ENCODE measurements at regions not wholly inside any gene's neighbourhood (a gene's known extent, or its start where the extent isn't known, plus 50 kb on each side); places are given as distances from the start of the nearest gene placed in this dataset.
"Not testable (repeated sequence)": the region's sequence is repeated elsewhere in the genome, so short reads cannot be mapped to it uniquely, and the experiment has no call there.

DNA sequence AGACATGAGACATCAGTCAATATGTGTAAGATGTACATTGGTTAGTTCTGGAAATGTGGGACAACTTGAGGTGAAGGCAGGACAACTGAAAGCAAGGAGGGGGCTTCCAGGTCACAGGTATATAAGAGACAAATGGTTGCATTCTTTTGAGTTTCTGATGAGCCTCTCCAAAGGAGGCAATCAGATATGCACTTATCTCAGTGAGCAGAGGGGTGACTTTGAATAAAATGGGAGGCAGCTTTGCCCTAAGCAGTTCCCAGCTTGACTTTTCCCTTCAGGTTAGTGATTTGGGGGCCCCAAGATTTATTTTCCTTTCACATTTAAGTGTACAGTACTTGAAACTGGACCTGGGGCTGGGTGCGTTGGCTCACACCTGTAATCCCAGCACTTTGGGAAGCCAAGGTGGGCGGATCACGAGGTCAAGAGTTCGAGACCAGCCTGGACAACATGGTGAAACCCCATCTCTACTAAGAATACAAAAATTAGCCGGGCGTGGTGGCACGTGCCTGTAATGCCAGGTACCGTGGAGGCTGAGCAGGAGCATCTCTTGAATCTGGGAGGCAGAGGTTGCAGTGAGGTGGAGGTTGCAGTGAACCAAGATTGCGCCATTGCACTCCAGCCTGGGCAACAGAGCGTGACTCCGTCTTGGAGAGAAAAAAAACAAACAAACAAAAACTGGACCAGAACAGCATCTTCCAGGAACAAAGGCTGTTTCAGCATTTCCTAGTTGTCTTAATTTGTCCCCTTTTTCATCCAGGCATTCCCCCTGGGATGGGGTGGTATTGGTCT lies 130.9 kb upstream of the ZNF746 start:
- not testable (repeated sequence) for DNase-seq

DNA sequence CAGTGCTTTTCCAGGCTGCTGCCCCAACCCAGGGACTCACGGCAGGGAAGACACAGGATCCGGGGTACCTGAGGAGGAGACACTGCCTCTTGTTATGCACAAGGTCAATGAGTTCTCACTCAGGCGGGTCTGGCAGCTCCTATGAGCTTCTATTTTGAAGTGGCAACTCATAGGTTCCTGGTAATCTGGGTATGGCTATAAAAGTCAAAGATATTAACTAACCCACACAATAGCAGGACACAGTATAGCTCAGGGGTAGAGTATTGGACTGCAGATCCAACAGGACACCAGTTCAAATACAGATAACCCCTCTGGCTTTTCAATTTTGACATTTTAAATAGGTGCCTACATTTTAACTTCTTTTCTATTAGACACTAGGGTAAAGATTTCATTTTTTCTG lies 130.3 kb upstream of the ZNF746 start:
- DNase-seq, result no peak

DNA sequence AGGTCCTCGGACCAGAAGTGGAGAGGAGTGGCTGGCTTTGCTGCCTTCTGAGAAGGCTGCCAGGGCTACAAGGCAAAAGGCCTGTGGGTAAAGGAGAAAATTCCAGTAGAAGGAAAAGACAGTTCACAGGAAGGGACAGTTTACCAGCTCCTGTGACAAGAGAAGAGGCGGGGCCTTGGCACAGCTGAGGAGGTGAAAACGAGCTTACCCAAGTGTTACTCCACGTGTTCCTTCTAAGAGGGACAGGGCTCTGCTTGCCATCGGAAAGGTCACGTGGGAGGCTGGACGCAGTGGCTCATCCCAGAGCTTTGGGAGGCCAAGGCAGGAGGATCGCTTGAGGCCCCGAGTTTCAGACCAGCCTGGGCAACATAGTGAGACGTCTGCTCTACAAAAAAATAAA lies 129.4 kb upstream of the ZNF746 start:
- no peak for DNase-seq

- no peak for DNase-seq
Measured at GRCh38 chr7:149625947-149626392, 128.4 kb upstream of the ZNF746 start.

GRCh38 chr7:149625340-149625946 lies 127.8 kb upstream of the ZNF746 start:
- no peak for DNase-seq

GRCh38 chr7:149624419-149625339 lies 127.1 kb upstream of the ZNF746 start:
- peak; percentile 84 for DNase-seq

DNA sequence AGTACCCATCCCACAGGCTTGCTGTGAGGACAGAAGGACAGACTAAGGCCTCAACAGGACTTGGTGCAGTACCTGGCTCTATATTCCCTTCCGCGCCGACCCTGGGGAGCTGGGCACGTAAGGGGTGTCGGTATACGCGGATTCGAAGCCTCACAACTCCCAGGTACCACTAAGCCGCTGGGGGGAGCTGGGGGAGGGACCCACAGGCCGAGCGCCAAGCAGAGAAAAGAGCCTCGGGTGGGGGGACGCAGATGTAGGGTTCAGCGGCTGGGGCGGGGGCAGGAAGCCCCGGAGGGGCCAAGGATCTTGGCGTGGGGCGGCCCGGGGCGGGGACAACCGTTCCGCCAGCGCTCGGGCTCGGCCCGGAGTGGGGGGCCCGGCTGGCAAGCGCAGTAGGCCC lies 126.4 kb upstream of the ZNF746 start:
- no peak for DNase-seq

DNA sequence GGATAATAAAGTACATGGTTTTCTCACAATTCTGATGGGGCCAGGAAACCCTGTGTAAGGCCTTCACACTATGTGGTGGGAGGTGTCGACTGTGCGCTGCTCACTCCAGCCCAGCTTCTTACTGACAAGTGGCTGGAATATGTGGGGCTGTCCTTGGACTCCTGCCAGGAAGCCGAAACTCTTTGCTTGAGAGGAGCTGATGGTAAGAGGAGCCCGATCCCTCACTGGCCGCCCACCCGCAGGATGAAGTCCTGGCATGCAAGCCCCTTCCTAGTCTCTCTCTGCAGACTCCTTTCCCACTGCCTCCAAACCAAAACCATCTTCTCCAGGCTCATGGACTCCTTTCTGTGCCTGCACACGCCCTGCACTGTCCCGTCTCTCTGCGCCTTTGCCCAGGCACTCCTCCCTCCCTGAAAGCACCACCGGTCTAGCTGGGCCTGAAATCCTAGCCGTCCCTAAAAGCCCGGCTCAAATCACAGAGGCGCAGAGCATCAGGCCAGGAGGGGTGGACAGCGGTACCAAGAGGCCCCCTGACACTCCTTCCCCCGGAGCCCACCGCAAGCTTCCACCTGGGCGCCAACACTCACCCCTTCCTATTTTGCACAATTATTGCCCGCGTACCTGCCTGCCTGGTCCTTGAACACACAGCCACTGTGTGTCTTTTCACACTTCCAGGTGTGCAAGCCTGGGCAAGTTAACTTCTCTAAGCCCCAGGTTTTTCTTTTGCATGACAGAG lies 125.8 kb upstream of the ZNF746 start:
- peak; percentile 15 for DNase-seq

GRCh38 chr7:149622444-149623210 lies 125.0 kb upstream of the ZNF746 start:
- no peak for DNase-seq

DNA sequence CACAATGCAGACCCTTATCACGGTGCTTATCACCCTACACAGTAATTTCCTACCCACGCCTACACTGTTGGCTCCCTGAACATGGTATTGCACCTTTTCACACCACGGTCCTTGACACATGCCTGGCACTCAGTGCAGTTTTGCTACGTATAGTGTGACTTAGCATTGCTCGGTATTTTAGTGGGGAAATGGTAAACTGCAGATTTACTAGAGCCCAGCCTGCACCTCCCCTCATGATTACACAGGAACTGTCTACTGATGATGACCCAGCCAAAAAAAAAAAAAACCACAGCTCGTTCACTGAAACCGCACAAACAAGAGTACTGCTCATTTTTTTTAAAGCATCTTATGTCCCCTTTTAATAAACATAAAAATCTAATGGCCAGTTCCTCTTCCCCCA lies 124.2 kb upstream of the ZNF746 start:
- DNase-seq, result no peak

- DNase-seq, result no peak
Measured at GRCh38 chr7:149620961-149621360, 123.4 kb upstream of the ZNF746 start.

DNA sequence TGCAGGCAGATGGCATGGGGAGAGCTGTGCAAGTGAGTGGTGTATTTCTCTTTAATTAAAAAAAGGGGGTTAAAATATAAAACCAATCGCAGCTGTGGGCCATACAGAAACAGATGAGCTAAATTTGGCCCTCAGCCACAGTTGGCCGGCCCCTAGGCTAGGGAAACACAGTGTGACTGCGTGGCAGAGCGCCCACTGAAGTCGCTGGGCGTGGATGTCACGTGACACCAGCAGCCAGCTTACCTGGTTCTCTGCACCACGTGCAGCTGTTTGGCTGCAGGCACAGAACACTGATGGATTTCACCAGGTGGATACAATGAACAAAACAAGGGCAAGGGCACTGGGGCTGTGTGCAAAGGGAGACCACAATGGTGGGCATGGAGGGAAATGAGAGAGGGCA lies 119.3 kb upstream of the ZNF746 start:
- no peak for DNase-seq

GRCh38 chr7:149615690-149616270 lies 118.2 kb upstream of the ZNF746 start:
- DNase-seq, result no peak

- no peak for DNase-seq
Measured at GRCh38 chr7:149610441-149611011, 112.9 kb upstream of the ZNF746 start.

DNA sequence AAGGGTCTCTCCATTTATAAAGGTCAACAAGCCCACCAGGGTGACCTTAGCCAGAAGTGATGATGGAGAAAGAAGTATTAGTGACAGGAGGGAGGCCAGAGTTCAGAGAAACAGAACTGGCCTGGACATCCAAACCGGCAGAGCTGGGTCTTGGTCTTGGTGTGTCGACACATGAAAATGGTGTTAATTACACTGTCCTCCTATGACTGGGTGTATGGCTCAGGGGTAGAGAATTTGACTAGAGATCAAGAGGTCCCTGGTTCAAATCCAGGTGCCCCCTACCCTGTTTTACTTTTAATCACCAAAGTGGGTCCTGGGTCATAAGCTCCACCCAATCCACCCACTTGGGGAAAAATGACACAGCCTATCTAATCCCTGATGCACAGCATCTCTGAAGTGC lies 110.6 kb upstream of the ZNF746 start:
- DNase-seq, result no peak

GRCh38 chr7:149607683-149608082 lies 110.1 kb upstream of the ZNF746 start:
- no peak for DNase-seq

DNA sequence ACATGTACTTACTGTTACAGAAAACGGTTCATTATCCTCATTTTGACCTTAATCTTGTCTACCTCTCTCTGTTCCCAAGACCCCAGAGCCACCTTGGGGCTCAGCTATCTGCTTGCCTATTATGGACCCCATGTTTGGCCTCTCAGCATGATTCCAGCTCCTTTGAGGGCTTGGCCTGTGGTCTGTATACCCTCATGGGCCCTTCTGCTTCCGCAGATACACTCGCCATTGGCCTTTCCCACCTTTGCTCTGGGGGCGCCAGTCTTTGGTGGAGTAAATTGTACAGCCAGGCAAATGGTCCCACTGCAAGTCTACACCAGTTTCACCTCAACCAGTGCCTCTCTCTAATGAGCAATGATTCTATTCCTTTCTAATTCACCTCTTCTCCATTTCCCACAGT lies 109.2 kb upstream of the ZNF746 start:
- DNase-seq, result no peak

DNA sequence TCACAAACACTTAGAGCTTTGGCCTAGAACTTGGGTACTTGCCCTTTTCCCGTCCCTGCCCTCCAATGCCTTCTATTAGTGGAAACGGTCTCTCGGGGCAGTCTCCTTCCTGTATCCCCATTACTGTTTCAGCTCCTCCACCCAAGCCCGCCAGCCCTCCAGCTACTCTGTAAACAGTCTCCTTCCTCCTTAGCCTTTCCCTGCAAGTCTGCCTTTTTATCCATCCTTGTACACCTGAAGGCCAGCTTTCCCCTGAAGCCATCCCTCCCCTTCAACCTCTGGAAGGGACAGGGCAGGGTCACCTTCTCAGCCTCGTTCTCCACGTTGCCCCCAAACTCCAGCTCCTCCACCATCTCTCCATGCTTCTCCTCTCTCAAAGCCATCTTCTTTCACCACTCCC lies 108.1 kb upstream of the ZNF746 start:
- no peak for DNase-seq

- no peak for DNase-seq
Measured at GRCh38 chr7:149604521-149604920, 106.9 kb upstream of the ZNF746 start.

DNA sequence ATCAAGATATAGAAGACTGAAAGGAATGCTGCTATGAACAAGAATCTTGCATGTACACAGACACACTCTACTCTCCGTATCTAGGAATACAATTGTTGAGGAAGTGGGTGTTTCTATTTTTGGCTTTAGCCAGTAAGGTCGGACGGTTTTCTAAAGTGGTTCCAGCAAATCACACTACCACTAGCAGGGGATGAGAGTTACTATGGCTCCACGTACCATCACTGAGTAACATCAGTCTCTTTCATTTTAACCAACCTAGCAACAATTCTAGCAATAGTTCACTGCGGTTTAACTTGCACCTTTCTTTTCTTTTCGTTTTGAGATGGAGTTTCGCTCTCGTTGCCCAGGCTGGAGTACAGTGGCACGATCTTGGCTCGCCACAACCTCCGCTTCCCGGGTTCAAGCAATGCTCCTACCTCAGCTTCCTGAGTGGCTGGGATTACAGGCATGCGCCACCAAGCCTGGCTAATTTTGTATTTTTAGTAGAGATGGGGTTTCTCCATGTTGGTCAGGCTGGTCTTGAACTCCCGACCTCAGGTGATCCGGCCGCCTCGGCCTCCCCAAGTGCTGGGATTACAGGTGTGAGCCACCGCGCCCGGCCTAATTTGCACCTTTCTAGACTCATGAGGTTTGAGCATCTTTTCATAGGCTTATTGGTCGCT lies 103.2 kb upstream of the ZNF746 start:
- not testable (repeated sequence) for DNase-seq

Data from T1000 (cell line).